ENCODE measurements at regions not wholly inside any gene's neighbourhood (a gene's known extent, or its start where the extent isn't known, plus 50 kb on each side); places are given as distances from the start of the nearest gene placed in this dataset.

DNA sequence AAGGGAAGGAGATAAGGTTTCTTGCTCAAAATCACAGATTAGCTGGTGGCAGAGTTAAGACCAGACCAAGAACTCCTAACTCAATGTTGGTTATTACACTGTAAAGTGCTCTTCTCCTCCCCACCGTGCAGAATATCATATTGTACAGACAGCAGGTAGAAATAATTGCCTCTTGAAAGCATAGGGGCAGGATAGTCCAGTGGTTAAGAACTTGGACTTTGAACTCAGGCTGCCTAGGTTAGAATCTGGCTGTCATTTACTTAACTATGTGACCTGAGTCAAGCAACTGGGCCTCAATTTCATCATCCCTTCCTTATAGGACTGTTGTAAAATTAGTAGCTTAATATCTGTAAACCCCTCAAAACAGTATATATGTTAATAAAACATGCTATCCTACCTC is 114.9 kb upstream of the HIVEP3 start:
- no peak for DNase-seq

DNA sequence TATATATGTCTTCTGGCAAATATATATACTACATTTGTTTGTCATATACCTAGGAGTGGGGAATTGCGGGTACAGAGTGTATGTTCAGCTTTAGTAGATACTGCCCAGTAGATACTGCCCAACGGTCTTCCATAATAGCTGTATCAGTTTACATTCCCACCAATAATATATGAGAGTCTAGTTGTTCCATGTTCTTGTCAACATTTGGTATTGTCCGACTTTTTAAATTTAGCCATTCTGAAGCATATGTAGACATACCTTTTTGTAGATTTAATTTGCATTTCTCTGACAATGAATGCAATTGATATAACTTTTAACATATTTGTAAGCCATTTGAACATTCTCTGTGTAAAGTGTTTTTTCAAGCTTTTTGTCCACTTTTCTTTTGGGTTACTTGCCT is 99.0 kb upstream of the HIVEP3 start:
- no peak for DNase-seq

DNA sequence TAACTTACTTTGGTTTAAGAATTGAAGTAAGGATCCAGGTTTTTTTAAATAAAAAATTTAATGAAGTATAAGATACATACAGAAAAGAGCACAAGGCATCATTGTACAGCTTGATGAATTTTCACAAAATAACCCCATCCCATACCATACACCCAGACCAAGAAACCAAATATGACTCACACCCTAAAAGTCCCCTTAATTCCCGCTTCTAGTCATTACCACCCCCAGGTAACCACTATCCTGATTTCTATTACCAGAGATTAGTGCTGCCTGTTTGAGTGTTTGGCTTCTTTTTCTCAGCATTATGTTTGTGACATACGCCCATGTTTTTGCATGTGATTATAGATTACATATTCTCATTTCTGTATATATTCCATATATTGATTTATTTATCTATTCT is 98.5 kb upstream of the HIVEP3 start:
- no peak for DNase-seq

DNA sequence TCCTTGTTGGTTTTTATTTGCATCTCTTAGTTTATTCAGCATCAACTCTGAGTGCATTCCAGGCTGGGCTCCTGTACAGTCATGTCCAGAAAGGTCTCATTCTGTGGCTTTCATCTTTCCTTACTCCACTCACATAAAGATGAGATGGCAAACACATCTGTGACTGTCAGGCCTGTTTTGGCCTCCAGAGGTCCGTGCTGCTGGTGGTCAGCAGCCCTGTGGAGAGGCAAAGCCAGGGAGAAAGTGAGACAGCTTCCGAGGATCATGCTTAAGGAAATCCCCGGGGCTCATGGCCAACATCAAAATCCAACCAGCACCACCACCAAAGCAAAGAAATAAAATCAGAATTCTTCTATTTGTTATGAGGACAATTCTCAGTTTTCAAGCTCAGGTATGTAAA is 96.1 kb upstream of the HIVEP3 start:
- no peak for DNase-seq

DNA sequence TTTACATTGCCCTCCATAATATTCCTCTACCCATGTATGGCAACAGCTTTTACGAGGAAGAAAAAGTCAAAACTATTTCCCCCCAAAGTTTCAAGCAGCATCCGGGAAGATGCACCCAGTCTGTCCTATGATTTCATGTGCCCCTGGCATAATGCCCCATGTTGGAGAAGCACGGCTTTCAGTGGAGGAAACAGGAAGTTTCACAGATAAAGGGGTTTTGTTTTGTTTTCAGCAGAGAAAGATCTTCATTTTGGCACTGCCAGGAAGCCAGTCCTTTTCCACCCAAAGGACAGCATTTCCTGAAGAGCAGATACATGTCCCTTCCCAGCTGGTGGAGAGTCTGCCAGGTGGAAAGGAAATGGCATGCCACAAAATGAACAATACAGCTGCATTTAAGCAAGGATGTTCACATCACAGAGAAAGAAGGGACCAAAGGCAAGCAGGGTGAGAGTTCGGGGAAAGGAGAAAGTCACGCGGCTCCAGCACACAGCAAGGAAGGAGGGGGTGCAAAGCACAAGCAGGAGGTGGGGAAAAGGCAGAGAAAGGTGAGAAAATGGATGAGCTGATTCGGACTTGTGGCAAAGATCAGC is 95.3 kb upstream of the HIVEP3 start:
- no peak for DNase-seq

DNA sequence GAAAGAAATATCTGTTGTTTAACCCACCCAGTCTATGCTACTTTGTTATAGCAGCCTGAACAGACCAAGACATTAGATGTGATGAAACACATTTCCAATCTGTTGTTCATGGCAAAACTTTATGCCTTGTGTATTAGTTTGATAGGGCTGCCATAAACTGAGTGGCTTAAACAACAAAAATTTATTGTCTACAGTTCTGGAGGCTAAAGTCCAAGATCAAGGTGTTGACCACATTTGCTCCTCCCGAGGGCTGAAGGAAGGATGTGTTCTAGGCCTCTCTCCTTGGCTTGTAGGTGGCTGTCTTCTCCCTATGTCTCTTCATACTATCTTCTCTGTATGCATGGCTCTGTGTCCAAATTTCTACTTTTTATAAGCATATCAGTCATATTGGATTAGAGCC is 94.1 kb upstream of the HIVEP3 start:
- DNase-seq: no peak

DNA sequence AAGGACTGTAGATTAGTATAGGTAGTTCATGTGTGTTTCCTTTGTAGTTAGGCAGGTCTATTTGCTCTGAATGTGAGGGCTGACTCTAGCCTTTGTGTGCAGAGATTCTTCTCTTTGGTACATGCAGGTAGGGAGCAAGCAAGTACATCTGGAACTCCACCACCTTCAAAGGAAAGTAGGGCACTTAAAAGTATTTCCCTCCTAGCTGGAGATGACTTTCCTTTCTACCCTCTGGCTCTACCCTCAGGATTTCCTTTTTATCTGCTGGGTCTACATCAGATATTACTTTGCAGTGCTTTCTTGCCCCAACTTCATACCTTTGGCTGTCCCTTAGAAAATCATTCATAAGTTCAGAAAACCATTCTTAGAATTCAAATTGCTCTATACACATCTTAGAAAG is 91.7 kb upstream of the HIVEP3 start:
- DNase-seq: no peak

DNA sequence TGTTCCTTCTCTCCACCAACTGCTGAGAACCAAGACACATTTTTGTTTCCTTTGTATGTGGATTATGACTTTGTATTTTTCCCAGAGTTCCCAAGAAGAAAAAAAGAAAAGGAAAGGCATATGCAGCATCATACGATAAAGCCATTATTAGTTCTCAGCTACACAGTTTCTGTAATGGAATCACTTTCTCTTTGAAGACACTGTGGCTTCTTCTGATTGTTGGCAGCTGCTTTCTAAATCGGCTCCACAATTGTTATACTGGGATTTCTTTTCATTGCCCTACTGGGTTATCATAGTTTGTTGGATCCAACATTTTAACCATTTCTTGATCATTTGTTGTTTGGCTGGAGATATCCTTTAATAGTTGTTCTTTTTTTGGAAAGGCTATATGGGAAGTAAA is 89.5 kb upstream of the HIVEP3 start:
- no peak for DNase-seq

DNA sequence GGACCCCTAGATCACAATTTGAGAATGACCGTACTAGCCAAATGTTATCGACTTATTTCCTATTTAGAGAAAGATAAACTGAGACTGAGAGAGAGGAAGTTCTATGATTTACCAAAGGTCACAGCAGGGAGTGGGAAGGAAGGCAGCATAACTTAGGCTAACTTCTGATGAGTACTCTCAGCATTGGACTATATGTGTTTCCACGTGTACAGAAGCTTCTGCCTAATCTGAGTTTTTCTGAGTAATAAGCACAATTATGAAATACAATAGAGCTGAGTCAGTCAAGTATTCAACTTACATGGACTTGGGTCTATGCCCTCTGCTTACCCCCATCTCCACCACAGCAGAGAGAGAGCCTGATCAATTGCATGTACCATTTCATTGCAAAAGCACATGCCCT is 88.1 kb upstream of the HIVEP3 start:
- DNase-seq: no peak

DNA sequence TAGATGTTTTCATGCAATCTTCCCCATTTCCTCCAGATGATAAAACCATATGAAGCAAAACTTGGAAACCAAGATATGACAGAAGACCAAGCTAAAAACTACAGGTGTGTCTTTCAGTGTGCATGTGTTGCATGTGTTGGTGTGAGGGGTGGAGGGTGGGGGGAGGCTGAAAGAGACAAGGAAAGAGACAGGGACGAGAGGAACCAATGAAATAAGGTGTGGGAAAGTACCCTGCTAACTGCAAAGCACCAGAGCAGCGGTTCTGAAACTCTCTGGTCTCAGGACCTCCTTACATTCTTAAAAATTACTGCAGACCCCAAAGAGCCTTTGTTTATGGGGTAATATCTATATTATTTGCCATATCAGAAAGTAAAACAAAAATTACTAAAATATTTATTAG is 87.4 kb upstream of the HIVEP3 start:
- DNase-seq: no peak

DNA sequence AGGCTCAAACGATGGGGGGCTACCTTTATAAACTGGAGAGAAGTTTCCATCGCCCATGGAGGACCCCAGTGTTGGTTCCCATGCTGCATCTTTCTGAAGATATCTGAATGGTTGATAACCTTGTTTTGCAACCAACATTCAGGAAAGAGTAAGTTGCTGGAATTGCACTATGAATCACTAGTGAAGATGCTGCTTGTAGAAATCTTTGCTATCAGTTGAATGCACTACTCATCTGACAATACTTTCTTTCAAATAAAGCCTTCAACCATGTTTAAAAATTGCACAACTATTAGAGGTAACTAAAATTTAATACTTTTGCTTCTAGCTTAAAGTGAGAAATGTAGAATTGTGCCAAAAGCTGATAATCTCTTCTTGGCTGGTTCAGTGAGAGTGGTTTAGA is 86.8 kb upstream of the HIVEP3 start:
- DNase-seq: no peak

DNA sequence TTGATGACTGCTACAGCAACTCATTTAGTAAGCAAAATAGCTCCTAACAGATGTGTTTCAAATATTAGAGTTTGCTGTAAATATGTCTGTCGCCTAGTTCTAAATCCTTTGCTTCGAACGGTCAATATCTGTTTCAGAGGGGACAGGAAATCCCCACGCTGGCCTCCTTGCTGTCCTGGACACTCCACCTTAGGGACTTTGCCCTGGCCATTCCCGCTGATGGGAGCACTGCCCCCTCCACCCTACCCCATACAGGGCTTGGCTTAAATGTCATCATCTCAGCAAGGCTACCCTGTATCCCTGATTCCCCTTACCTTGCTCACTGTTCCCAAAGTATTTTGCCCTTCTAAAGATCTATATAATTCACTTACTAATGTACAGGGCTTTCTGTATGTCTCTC is 86.1 kb upstream of the HIVEP3 start:
- DNase-seq: no peak

DNA sequence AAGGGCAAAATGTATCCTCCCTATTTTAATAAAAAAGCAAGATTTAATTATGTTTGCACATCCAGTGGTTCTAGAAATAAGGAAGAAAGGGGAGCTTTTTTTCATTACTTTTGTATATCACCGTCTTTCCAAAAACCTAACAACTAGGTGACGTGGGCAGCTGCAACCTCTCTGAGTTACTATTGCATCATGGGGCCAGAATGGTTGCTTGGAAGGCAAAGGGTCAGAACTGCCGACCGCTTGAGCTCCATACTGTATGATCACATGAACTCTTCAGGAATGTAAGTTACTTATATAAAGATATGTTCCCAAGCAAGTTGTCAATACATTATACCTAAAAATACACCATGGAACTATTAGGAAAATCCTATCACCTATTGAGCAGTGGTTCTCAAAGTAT is 85.6 kb upstream of the HIVEP3 start:
- DNase-seq: no peak

DNA sequence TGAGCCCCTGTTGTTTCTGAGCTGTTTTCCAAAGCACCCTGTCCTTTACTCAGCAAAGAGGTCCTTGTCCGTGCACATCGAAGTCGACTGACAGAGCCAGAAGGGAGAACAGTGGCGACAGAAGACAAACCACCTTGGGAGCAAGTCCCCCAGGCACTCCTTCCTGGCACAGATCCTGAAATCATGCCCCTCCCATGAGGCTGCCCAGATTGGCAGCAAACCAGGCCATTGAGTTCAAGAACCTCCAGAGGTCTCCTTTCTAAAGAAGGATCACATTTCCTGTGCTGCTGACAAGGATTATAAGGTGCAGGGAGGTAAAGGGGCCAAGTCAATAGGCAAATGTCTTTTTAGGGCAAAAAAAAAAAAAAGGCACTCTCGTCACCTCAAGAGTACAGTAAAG is 84.7 kb upstream of the HIVEP3 start:
- DNase-seq: no peak

DNA sequence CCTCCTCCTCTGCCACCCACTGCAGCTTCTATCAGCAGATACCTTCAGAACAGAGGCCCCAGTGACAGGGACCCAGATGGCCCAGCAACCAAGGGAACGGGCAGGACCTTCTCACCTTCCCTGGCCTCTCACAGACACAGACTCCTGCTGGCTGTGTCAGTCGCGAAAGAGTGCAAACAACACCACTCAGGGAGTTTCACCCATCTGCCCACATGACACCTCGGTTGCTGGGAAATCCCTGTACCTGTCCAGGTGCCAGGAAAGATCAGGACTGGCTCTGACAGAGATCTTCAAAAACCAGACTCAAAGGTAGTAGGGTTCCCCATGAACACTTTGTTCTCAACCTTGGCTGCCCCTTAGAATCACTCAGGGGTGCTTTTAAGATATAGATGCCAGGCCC is 83.5 kb upstream of the HIVEP3 start:
- no peak for DNase-seq

DNA sequence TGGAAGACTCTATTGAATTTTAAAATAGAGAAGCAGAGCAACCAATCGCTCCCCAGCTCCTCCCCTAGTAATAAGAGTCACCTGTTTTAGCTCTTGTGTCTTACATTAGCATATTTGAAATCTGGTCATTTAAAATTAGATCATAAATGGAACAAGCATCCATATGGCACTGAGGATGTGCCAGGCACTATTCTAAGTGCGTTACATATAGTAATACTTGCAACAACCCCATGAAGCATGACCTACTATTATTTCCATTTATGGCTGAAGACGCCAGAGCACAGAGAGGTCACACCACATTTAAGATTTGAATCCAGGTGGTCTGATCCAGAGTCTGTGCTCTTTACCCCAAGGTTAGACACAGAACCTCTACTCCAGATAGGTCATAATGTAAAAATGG is 82.0 kb upstream of the HIVEP3 start:
- no peak for DNase-seq

DNA sequence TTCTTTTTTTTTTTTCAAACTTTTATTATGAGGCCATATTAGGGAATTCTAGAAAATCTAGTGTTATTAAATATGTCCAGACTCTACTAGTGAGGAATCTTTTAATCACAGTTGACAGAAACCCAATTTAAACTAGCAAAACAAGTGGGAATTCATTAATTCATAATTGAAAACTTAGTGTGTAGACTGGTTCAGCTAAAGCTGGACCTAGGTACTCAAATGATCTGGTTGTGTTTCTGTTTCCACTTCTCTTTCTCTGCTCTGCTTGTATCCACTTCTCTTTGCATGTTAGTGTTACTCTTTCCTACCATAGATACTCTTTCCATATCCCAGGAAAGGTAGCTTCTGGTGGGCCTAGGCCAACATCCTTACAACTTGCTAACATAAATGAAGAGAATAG is 81.2 kb upstream of the HIVEP3 start:
- DNase-seq: no peak

DNA sequence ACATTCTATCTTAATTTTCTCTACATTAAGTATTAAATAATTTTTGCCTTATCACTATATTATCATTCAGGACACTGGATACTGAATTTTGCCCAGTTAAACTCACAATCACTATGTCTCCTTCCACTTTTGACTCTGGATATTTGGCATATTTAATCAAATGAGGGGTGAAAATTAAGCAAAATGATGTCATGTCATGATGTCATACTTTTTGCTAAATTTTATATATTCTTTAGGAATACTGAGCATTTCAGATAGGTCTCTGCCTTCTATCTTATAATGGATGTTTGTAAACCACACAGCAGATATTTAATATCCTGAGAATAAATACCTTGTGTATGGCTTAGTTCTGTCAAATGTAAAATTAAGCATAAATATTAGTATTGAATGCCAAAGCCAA is 79.5 kb upstream of the HIVEP3 start:
- DNase-seq: no peak

DNA sequence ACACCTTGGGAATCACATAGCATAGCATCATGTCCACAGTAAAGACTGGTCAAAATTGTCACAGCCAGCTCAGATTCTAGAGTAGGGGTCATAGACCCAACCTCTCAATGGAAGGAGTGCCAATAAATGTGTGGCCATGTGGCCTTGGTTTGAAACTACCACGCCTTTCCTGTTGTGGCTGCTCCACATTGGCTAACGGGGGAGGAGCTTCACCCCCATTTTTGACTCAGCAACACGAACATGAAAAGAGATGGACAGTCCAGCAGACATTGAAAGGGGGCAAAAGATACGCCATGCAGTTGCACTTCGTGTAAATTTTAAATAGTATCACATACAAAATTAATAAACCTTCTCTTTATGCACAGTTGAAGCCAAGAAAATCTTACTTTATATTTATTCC is 78.4 kb upstream of the HIVEP3 start:
- DNase-seq: no peak

DNA sequence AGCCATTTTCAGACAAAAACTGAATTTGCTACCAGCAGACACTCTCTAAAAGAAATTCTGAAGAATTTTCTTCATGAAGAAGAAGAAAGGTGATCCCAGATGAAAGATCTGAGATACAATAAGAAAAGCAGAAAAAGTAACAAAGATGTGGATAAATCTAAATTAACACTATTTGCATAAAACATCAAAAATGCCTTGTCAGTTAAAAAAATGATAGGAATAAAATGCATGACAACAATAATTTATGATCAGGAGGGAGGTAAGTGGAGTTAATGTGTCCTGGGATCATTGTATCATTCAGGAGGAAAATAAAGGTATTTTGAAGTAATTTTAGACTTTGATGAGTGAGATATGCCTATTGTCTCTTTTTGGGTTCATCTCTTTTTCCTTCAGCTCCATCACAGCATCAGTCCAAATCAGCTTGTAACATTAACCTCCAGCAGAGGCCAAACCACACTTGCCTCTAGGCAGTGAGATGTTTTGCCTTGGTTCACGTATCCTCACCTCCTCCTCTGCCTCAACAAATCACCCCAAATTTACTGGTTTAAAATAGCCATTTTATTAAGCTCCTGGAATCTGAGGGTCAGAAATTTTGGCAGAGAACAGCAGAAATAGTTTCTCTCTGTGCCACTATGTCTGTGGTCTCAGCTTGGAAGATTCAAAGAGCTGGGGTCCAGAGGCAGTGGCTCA is 76.9 kb upstream of the HIVEP3 start:
- no peak for DNase-seq

DNA sequence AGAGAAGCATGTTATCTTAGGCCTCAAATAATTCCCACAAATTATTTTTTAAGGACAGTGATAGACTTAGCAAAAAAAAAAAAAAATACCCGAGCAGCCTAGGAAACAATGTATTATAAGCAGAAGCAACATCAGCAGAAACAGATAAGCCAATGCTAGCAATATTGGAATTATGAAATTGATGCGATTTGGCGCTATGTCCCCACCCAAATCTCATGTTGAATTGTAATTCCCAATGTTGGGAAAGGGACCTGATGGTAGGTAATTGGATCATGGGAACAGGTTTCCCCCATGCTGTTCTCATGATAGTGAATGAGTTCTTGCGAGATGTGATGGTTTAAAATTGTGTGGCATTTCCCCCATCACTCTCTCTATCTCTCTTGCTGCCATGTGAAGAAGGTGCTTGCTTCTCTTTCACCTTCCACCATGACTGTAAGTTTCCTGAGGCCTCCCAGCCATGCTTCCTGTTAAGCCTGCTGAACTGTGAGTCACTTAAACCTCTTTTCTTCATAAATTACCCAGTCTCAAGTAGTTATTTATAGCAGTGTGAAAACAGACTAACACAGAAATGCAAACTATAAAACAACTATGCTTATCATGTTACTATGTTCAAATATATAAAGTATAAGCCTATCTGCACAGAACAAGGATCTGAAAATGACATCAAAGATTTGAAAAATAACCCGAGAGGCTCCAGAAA is 75.6 kb upstream of the HIVEP3 start:
- DNase-seq: no peak

DNA sequence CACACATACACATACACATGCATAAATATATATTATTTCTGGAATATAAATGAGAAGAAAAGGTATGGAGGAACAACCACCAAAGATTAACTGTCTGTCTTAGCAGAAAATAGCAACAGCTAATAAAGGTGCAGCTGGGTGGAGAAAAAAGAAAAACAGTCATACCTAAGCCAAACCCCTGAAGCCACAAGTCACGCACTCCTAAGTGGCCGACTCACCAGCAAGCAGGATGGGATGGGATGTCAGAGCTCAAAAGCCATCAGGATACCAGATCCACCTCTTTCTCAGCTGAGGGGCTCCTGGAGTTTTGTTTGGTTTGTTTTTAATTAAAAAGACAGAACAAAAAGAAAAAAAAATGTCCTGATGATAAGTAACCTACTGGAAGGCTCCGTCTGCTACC is 64.7 kb upstream of the HIVEP3 start:
- no peak for DNase-seq

DNA sequence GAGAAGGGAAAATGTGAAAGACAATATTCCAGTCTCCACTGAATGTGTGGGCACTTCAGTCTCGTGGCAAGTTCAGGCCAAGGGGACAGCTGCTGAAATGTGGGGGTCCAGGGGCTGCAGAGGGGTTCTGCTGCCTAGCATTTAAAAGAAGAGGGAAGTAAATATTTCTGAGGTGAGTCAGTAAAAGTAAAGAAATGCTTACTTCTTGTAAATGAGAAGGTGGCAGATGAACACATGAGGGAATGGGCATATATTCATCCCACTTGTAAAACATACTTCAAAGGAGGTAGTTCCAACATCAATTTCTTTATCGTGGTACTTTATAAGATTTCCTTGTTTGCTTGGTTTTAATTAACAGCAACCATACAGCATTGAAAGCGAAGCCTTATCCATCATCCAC is 63.1 kb upstream of the HIVEP3 start:
- no peak for DNase-seq

DNA sequence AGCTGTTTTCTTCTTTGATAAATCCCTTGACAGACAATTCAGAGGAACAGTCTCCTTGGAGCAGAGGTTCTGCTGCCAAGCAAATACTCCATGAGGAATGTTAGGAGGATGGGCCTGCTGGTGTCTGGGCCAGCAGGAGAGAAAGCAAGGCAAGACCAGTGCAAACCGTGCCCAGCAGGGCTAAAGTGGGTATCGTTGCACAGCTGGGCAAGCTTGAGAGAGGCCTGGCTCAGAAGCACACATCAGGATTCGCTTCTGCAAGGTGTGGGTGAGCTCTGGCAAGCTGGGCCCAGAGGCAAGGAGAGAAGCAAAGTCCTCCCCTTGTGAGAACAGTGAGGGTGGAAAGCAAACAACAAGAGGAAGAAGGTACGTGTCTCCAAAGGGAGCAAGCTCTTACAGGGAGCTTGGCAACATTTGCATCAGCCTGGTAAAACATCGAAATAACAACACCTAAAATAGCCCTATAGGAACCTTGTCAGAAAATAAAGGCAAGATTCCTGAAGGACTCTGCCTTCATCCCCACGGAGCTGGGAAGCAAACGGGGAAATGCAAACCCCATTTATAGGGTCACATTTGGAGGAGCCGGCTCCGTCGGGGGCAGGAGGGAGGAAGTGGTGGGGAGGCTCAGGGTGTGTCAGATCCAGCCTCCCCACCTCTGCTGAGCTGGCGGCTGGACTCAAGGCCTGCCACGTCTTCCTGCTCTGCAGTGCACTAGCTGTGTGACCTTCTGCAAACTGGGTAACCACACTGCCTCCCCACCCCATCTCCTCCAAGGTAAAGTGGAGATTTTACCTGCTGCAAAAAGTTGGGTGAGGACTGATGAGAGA is 62.3 kb upstream of the HIVEP3 start:
- no peak for DNase-seq
